ENCODE measurements at regions not wholly inside any gene's neighbourhood (a gene's known extent, or its start where the extent isn't known, plus 50 kb on each side); places are given as distances from the start of the nearest gene placed in this dataset.
"Not testable (repeated sequence)": the region's sequence is repeated elsewhere in the genome, so short reads cannot be mapped to it uniquely, and the experiment has no call there.

DNA sequence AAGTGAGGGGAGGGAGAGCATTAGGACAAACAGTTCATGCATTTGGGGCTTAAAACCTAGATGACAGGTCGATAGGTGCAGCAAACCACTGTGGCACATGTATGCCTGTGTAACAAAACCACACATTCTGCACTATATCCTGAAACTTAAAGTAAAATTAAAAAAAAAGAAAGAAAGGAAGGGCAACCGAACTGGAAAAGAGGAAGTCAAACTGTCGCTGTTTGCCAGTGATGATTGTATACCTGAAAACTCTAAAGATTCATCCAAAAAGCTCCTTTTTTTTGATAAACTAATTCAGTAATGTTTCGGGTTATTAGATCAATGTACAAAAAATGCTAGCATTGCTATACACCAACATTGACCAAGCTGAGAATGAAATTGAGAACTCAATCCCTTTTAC is 259.0 kb upstream of the ALG10 start:
- H3K27me3 ChIP-seq (ENCODE audit: insufficient read depth, poor library complexity, severe bottlenecking) = no peaks in the 10 kb centered on the region
- TF ChIP-seq, protein P1, sequence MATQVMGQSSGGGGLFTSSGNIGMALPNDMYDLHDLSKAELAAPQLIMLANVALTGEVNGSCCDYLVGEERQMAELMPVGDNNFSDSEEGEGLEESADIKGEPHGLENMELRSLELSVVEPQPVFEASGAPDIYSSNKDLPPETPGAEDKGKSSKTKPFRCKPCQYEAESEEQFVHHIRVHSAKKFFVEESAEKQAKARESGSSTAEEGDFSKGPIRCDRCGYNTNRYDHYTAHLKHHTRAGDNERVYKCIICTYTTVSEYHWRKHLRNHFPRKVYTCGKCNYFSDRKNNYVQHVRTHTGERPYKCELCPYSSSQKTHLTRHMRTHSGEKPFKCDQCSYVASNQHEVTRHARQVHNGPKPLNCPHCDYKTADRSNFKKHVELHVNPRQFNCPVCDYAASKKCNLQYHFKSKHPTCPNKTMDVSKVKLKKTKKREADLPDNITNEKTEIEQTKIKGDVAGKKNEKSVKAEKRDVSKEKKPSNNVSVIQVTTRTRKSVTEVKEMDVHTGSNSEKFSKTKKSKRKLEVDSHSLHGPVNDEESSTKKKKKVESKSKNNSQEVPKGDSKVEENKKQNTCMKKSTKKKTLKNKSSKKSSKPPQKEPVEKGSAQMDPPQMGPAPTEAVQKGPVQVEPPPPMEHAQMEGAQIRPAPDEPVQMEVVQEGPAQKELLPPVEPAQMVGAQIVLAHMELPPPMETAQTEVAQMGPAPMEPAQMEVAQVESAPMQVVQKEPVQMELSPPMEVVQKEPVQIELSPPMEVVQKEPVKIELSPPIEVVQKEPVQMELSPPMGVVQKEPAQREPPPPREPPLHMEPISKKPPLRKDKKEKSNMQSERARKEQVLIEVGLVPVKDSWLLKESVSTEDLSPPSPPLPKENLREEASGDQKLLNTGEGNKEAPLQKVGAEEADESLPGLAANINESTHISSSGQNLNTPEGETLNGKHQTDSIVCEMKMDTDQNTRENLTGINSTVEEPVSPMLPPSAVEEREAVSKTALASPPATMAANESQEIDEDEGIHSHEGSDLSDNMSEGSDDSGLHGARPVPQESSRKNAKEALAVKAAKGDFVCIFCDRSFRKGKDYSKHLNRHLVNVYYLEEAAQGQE (IDR thresholded peaks at IDR 0.05; ENCODE audit: insufficient replicate concordance, low read depth) = no peak
- TF ChIP-seq POLR2AphosphoS5 (IDR thresholded peaks at IDR 0.05; ENCODE audit: low read depth) (no peak), SPI1 (IDR thresholded peaks at IDR 0.05; ENCODE audit: borderline replicate concordance, low read depth) (peak; percentile 79), GABPA (IDR thresholded peaks at IDR 0.05; ENCODE audit: low read depth) (no peak)
- TF ChIP-seq, protein P2, sequence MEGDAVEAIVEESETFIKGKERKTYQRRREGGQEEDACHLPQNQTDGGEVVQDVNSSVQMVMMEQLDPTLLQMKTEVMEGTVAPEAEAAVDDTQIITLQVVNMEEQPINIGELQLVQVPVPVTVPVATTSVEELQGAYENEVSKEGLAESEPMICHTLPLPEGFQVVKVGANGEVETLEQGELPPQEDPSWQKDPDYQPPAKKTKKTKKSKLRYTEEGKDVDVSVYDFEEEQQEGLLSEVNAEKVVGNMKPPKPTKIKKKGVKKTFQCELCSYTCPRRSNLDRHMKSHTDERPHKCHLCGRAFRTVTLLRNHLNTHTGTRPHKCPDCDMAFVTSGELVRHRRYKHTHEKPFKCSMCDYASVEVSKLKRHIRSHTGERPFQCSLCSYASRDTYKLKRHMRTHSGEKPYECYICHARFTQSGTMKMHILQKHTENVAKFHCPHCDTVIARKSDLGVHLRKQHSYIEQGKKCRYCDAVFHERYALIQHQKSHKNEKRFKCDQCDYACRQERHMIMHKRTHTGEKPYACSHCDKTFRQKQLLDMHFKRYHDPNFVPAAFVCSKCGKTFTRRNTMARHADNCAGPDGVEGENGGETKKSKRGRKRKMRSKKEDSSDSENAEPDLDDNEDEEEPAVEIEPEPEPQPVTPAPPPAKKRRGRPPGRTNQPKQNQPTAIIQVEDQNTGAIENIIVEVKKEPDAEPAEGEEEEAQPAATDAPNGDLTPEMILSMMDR (IDR thresholded peaks at IDR 0.05; ENCODE audit: insufficient read depth, low read length) = no peak
- H3K27ac ChIP-seq (replicated peaks) = no peak overlapping the region
- no peak overlapping the region for H3K4me3 ChIP-seq (replicated peaks; ENCODE audit: insufficient read depth, low read length)
- no peak for DNase-seq (ENCODE audit: low read depth in 1 of 2, low spot score in 1 of 2)

DNA sequence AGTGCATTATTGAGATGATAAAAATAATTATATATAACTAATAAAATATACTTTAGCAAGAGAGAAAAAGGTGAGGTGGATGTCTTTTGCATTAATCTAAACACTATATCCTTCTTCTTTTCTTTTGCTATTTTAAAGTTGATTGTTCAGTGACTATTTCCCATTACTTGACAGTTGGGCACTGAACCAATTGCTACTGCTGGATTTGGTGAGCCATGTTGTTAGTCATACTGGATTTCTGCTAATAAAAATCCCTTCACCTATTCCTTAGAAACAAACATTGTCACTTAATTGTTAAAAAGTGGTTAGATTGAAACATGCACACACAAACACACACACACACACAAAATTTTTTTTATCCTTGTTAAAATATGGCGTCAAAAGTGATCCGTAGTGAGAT is 251.6 kb upstream of the ALG10 start:
- Histone ChIP-seq H3K27me3 (ENCODE audit: insufficient read depth, poor library complexity, severe bottlenecking) (no peaks in the 10 kb centered on the region), H3K27ac (replicated peaks) (no peak overlapping the region), H3K4me3 (replicated peaks; ENCODE audit: insufficient read depth, low read length) (no peak overlapping the region)
- no peak for TF ChIP-seq GABPA (IDR thresholded peaks at IDR 0.05; ENCODE audit: low read depth)
- no peak for TF ChIP-seq SPI1 (IDR thresholded peaks at IDR 0.05; ENCODE audit: borderline replicate concordance, low read depth)
- TF ChIP-seq, protein P1 (IDR thresholded peaks at IDR 0.05; ENCODE audit: insufficient replicate concordance, low read depth) = no peak
- no peak for TF ChIP-seq POLR2AphosphoS5 (IDR thresholded peaks at IDR 0.05; ENCODE audit: low read depth)
- TF ChIP-seq, protein P2 (IDR thresholded peaks at IDR 0.05; ENCODE audit: insufficient read depth, low read length) = no peak
- DNase-seq (ENCODE audit: low read depth in 1 of 2, low spot score in 1 of 2) = no peak

DNA sequence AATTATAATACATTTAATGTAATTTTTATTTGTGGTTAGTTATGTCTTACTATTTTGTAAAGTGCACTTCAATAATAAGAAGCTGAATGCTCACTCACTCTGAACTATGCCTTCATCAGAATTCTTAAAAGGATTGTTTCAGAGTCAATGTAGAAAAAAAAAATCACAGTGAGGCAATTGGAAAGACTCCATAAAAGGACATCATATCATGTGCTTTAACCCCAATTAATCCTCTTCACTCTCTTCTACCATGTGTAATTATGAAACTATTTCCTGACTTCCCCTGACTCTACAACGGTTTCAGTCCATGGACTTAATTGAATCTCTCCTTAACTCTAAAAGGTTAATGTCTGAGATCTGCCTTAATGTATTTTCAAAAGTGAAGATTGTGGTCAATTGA is 250.4 kb upstream of the ALG10 start:
- no peak for DNase-seq (ENCODE audit: low read depth in 1 of 2, low spot score in 1 of 2)
- no peak overlapping the region for H3K27ac ChIP-seq (replicated peaks)
- H3K27me3 ChIP-seq (ENCODE audit: insufficient read depth, poor library complexity, severe bottlenecking) = no peaks in the 10 kb centered on the region
- no peak overlapping the region for H3K4me3 ChIP-seq (replicated peaks; ENCODE audit: insufficient read depth, low read length)
- no peak for TF ChIP-seq SPI1 (IDR thresholded peaks at IDR 0.05; ENCODE audit: borderline replicate concordance, low read depth)
- TF ChIP-seq POLR2AphosphoS5 (IDR thresholded peaks at IDR 0.05; ENCODE audit: low read depth) = no peak
- no peak for TF ChIP-seq GABPA (IDR thresholded peaks at IDR 0.05; ENCODE audit: low read depth)

DNA sequence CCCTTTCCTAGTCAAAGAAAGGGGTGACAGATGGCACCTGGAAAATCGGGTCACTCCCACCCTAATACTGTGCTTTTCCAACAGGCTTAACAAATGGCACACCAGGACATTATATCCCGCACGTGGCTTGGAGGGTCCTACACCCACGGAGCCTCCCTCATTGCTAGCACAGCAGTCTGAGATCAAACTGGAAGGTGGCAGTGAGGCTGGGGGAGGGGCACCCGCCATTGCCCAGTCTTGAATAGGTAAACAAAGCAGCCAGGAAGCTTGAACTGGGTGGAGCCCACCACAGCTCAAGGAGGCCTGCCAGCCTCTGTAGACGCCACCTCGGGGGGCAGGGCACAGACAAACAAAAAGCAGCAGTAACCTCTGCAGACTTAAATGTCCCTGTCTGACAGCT is 249.2 kb upstream of the ALG10 start:
- H3K27ac ChIP-seq (replicated peaks); H3K27me3 ChIP-seq (ENCODE audit: insufficient read depth, poor library complexity, severe bottlenecking); DNase-seq (ENCODE audit: low read depth in 1 of 2, low spot score in 1 of 2); H3K4me3 ChIP-seq (replicated peaks; ENCODE audit: insufficient read depth, low read length): not testable (repeated sequence)

DNA sequence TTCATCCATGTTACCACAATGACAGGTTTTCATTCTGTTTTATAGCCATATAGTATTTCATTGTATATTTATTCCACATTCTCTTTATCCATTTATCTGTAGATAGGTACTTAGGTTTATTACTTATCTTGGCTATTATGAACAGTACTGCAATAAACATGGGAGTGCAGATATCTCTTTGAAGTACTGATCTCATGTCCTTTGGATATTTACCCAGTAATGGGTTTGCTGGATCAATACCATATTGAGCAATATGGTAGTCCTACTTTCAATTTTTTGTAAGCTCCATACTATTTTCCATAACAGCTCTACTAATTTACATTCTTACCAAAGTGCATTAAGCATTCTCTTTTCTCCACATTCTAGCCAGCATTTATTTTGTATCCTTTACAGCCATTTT is 235.8 kb upstream of the ALG10 start:
- no peak for DNase-seq (ENCODE audit: low read depth in 1 of 2, low spot score in 1 of 2)
- Histone ChIP-seq H3K27ac (replicated peaks) (no peak overlapping the region), H3K4me3 (replicated peaks; ENCODE audit: insufficient read depth, low read length) (no peak overlapping the region), H3K27me3 (ENCODE audit: insufficient read depth, poor library complexity, severe bottlenecking) (no peaks in the 10 kb centered on the region)
- TF ChIP-seq, protein P2 (IDR thresholded peaks at IDR 0.05; ENCODE audit: insufficient read depth, low read length) = no peak
- no peak for TF ChIP-seq GABPA (IDR thresholded peaks at IDR 0.05; ENCODE audit: low read depth)
- TF ChIP-seq, protein P1 (IDR thresholded peaks at IDR 0.05; ENCODE audit: insufficient replicate concordance, low read depth) = no peak
- TF ChIP-seq POLR2AphosphoS5 (IDR thresholded peaks at IDR 0.05; ENCODE audit: low read depth) = no peak
- no peak for TF ChIP-seq SPI1 (IDR thresholded peaks at IDR 0.05; ENCODE audit: borderline replicate concordance, low read depth)
